BJ (cell line): ENCODE measurements at regions not wholly inside any gene's neighbourhood (a gene's known extent, or its start where the extent isn't known, plus 50 kb on each side); places are given as distances from the start of the nearest gene placed in this dataset.

Experiments
- CTCF ChIA-PET: fragments of 350-600 bp; formaldehyde crosslinking; extraction: SDS; loops from one replicate; lab custom pipeline; 2021; ENCODE audit warnings: antibody characterized with exemption, inconsistent platforms; lab: Yijun Ruan, JAX
- POLR2A ChIA-PET: fragments of 300-600 bp; sonication (Branson Sonifier 250); formaldehyde crosslinking; extraction: SDS; loops from one replicate; lab custom pipeline; 2021; ENCODE audit warnings: antibody characterized with exemption; lab: Charles Lee
- DNase-seq: peaks from one replicate; pipeline ENCODE4 v3.0.0-alpha.2; 2011; ENCODE audit warnings: low read depth
- H3K27me3 ChIP-seq: 2 replicates; pipeline ENCODE4 v1.6.0; 2011; ENCODE audit warnings: low read length; ENCODE audit not compliant: control insufficient read depth, insufficient read depth
- H3K36me3 ChIP-seq: 2 replicates; pipeline ENCODE4 v1.5.1; 2011; ENCODE audit warnings: low read length; ENCODE audit not compliant: control insufficient read depth, insufficient read depth
- H3K4me3 ChIP-seq: 2 replicates; pipeline ENCODE4 v1.5.1; 2011; ENCODE audit warnings: low read depth, mild to moderate bottlenecking, control low read depth, low read length
- CTCF ChIP-seq: IDR thresholded peaks from 2 replicates; pipeline ENCODE4 v1.5.1; 2011; ENCODE audit warnings: low read depth, mild to moderate bottlenecking, control low read depth, inconsistent platforms, low read length, moderate library complexity; ENCODE audit not compliant: insufficient read depth

- no peak for DNase-seq
- no peaks in the 10 kb centered on the region for H3K36me3 ChIP-seq
- no peak overlapping the region for H3K4me3 ChIP-seq
- TF ChIP-seq CTCF, result no peak
- CTCF ChIA-PET, result interaction anchor here (1.0 kb wide), 1 partner anchor 10 kb away, joined by 3 read pairs; no protein-coding TSS in a partner anchor
- peaks cover 7% of the 10 kb centered on the region for H3K27me3 ChIP-seq
- POLR2A ChIA-PET, result no interaction called here
These were observed 91.9 kb downstream of the RPLP1 start for GRCh38 chr15:69544365-69545113.

GRCh38 chr15:69546182-69546581, 93.6 kb downstream of the RPLP1 start:
- ChIA-PET CTCF (no interaction called here), POLR2A (no interaction called here)
- Histone ChIP-seq H3K4me3 (no peak overlapping the region), H3K36me3 (no peaks in the 10 kb centered on the region), H3K27me3 (peaks cover 6% of the 10 kb centered on the region)
- DNase-seq, result no peak
- TF ChIP-seq CTCF, result no peak

GRCh38 chr15:69548395-69549180, 96.0 kb downstream of the RPLP1 start:
- no peak for DNase-seq
- no peak overlapping the region for H3K4me3 ChIP-seq
- POLR2A ChIA-PET, result no interaction called here
- CTCF ChIA-PET, result no interaction called here
- H3K27me3 ChIP-seq, result peaks cover 6% of the 10 kb centered on the region
- H3K36me3 ChIP-seq, result no peaks in the 10 kb centered on the region
- TF ChIP-seq CTCF, result no peak

- no peak for DNase-seq
- H3K4me3 ChIP-seq, result no peak overlapping the region
- H3K27me3 ChIP-seq, result peaks cover under 1% of the 10 kb centered on the region
- TF ChIP-seq CTCF, result no peak
- POLR2A ChIA-PET, result no interaction called here
- CTCF ChIA-PET, result interaction anchor here (1.5 kb wide), 1 partner anchor 9 kb away, joined by 4 read pairs; no protein-coding TSS in a partner anchor
- no peaks in the 10 kb centered on the region for H3K36me3 ChIP-seq
These were observed 98.9 kb downstream of the RPLP1 start for GRCh38 chr15:69551391-69552056.
